NCI-H524 (cell line): ENCODE measurements at regions not wholly inside any gene's neighbourhood (a gene's known extent, or its start where the extent isn't known, plus 50 kb on each side); places are given as distances from the start of the nearest gene placed in this dataset.

Experiments used
- DNase-seq, 2 experiments: peaks; one replicate each; lab custom pipeline; 2025; lab: John Stamatoyannopoulos, UW

GRCh38 chr7:21146642-21147423, 281.1 kb upstream of the SP4 start:
- DNase-seq = no peak

DNA sequence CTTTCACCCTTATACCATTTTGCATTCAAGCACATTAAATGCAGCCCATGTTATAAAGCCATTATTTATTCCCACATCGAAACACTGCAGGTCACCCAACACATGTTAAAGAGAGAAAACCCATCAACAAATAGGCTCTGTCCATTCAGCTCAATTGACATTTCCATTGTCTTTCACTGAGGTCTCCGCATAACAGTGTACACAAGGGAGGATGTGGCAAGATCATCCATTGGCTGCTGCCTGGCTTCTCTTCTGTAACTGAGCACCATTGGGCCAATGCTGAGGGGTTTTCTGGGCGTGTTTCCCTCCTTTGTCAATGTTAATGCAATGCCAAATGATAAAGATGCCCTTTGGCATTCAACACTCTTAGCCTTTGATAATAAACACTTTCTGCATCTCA, 278.1 kb upstream of the SP4 start:
- no peak for DNase-seq

- DNase-seq = no peak
These were observed 273.3 kb upstream of the SP4 start for GRCh38 chr7:21154614-21155013.

GRCh38 chr7:21159506-21159905, 268.4 kb upstream of the SP4 start:
- no peak for DNase-seq

DNA sequence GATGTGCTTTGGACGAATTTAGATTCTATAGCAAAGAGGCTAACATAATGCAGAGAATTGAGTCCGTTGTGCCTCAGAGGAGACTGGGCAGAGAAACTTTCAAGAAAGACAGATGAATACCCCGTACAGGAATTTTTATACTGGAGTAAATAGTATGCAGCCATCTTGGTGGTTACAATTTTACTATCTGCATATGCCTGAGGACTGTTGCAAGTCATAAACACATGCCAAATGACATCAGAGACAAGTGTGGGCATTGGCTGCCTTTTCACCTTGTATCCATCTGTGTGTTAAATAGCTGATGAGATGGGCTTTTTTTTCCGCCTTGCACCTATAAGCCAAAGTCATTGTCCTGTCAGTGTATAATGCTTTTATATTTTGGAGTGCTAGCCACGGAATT, 267.5 kb upstream of the SP4 start:
- no peak for DNase-seq

- DNase-seq = no peak
These were observed 259.9 kb upstream of the SP4 start for GRCh38 chr7:21167942-21168341.

DNA sequence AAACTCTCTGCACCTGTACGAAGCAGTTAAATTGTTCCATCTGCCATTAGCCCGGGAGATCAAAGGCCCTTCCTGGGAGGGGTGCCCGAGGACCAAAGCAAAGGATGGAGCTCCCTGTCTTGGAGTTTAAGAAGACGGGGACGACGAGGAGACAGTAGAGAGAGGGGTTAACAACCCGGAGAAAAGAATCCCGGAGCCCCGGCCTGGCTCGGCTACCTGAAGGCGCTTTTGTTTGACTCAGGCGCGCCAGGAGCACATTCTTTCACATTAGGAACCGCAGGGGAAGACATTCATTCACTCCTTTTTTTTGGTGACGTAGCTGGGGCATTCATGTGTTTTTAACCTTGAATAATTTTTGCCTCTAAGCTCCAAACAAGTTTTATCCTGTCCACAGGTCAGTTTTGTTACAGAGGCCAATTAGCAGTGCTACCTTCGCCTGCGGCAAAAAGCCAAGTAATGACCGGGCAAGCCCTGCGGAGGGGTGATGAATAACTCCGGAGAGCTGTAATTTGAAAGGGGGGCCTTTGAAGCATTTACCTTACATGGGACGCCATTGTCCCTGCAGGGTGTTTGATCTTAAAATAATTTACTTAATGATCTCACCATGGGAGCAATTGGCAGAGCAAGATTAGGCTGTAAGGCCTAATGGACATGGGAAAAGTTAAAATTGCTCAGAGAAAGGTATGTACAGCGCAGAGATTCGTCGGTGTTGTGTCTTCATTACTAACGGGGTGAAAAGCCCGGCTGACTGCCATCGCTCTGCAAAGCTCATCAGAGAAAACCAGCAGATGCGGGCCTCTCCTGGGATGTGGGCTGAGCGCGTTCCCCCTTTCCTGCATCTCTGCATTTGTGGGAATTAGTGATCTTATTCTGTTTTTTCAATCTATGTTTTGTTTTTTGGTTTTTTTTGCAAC, 258.0 kb upstream of the SP4 start:
- DNase-seq = no peak

- no peak for DNase-seq
These were observed 255.1 kb upstream of the SP4 start for GRCh38 chr7:21172800-21173199.

GRCh38 chr7:21173436-21173835, 254.4 kb upstream of the SP4 start:
- no peak for DNase-seq

DNA sequence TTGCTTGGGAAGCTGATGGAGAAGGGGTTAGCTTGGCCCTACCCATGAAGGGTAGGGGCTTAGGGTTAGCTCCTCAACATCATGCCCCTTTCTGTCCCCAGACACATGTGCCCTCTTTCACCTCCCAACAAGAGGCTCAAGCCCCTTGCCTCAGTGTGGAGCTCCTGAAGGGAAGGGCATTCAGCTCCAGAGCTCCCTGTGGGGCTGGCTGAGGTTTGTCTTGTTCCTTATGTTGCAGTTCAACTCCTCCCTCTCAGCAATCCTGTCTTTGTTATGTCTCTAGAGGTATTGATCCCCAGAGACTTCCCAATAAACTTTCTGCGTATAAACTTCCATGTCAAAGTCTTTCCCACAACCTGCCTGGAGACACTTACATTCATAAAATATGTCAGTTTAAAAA, 252.2 kb upstream of the SP4 start:
- DNase-seq = no peak

GRCh38 chr7:21184942-21185652, 242.8 kb upstream of the SP4 start:
- no peak for DNase-seq

DNA sequence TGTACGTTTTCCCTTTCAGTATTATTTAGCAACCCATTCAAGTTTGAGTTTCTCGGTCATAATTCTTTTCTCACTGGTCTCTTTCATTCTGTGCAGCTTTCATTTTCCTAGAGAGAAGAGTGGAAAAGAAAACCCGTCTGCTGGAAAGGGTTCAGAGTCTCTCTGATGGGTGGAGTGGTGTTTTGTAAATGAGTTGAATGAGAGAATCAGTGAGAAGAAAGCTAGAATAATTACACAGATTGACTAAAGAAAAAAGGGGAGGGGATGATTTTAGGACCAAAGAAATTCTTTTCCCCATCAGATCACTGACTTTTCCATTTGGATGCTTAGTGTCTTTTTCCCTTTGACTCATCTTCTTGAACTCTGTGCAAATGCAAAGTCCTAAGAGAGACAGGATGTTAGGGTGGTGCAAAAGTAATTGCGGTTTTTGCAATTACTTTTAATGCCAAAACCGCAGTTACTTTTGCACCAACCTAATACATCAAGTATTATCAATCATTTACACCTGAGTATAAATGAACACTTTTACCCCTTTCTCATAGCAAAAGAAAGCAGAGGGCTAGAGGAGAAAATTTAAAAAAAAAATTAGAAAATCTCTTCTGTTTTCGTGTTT, 242.1 kb upstream of the SP4 start:
- DNase-seq = no peak

DNA sequence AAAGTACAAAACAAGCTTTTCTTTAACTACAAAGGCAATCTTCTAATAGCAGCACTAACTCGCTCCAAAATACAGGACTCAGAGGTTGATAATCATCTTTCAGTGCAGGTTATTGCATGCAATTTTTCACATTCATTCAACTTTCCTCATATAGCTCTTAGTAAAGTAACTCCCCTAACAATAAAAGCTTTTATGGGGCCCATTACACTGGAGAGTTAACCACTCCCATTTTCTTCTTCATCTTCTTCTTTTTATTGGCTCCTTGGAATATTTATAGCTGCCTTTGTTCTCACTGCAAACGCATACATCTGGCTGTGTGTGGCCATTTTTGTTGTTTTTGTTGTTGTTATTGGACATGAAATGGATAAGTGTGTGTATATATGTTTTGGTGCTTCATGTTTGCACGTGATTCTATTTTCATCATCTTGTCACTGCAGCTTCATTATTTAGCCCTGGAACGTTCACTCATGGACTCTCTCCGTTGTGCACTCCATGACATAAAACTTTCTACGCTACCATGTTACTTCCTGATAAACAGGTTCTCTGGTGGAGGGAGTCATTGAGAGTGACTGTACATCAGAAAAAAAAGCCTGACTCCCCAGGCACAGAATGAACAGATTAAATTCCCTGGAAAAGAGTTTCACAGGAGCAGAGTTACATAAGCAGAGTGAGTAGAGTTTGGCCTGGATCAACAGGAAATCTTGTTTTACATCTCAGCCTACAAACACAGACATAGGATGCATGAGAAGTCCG, 236.4 kb upstream of the SP4 start:
- DNase-seq = no peak

DNA sequence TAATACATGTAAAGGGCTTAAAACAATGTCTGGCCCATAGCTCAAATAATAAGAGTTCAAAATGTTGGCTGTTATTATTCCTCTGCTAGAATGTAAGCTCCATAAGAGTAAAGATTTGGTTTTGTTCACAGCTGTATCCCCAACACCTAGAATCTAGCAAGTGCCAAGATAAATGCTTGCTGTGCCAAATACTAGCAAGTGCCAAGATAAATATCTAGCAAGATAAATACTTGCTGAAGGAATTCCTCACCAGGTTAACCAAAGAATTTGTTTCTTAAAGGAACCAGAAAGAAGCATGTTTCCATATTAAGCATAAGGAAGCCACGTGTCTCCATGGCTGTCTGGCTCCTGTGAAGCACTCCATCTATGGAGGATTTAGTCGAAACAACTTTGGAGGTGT, 235.2 kb upstream of the SP4 start:
- DNase-seq = no peak

- no peak for DNase-seq
These were observed 234.0 kb upstream of the SP4 start for GRCh38 chr7:21193895-21194294.

- no peak for DNase-seq
These were observed 232.9 kb upstream of the SP4 start for GRCh38 chr7:21194936-21195335.

- DNase-seq = no peak
These were observed 229.0 kb upstream of the SP4 start for GRCh38 chr7:21198921-21199320.

DNA sequence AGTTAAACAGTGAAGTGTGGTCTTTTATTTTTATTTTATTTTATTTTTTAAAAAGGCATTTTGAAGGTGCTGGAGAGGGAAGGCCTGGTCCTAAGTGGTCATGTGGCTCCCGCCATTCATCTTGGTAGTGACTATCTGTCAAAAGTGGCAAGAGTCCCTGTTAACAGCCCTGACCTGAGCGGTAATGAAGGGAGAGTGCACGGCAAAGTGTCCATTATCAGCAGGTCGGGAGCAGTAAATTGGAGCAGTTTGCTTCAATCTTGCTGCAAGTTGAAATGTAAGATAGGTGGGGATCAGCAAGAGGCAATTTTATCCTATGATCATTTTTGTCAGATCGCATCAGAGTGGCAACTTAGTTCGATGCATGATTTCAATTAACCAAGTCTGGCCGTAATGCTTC, 227.4 kb upstream of the SP4 start:
- no peak for DNase-seq

DNA sequence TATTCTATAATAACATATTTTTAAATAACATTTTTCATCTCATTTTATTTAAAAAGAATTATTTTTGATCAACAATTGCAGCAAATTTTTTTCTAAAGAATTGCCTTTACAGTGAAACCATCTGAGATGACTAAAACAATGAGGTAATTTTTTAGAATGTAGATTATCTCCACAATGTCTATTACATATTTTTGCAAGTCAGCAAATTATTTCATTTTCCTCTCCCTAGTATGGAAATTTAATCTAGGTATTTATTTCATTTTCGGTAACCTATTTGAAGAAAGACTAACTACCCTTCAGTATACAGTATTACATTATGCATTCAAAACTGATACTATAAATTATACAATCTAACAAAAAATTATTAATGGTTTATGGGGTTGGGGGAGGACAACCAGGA, 213.2 kb upstream of the SP4 start:
- DNase-seq = no peak

GRCh38 chr7:21215307-21215706, 212.6 kb upstream of the SP4 start:
- DNase-seq = no peak

DNA sequence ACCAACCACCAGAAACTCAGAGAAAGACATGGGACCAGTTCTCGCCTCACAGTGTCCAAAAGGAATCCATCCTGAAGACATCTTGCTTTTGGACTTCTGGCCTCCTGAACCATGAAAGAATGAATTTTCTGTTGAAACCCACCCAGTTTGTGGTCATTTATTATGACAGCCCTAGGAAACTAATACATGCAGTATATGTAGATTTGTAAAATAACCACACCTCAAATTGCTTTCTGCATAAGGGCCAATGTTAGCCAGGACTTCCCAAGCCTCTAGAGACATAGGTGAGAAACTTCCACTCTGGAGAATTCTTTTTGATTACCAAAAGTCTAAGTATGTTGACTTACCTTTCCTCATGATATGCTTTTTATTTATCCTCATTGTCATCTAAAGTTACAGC, 210.5 kb upstream of the SP4 start:
- DNase-seq = no peak

DNA sequence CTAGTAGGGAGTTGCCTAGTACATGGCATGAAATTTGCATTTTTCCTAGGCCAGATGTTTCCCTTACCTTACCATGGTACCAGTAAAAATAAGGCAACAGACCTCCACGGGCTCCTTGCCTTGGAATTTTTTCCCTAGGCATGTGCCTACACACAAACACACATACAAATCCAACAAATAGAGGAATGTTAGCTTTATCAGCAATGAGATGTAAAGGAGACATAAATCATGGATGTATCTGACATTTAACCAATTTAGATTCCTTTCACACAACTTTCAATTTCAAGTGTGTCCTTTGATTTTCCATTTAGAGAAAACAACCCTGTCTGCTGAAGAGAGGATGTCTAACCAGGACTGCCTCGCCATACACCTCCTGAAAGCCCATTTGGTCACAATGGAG, 209.7 kb upstream of the SP4 start:
- no peak for DNase-seq
